AG08395 (cell line): ENCODE measurements at regions not wholly inside any gene's neighbourhood (a gene's known extent, or its start where the extent isn't known, plus 50 kb on each side); places are given as distances from the start of the nearest gene placed in this dataset.

Experiments
- DNase-seq: peaks from one replicate; pipeline ENCODE4 v3.0.0; 2012; ENCODE audit warnings: mixed read lengths, low spot score

DNA sequence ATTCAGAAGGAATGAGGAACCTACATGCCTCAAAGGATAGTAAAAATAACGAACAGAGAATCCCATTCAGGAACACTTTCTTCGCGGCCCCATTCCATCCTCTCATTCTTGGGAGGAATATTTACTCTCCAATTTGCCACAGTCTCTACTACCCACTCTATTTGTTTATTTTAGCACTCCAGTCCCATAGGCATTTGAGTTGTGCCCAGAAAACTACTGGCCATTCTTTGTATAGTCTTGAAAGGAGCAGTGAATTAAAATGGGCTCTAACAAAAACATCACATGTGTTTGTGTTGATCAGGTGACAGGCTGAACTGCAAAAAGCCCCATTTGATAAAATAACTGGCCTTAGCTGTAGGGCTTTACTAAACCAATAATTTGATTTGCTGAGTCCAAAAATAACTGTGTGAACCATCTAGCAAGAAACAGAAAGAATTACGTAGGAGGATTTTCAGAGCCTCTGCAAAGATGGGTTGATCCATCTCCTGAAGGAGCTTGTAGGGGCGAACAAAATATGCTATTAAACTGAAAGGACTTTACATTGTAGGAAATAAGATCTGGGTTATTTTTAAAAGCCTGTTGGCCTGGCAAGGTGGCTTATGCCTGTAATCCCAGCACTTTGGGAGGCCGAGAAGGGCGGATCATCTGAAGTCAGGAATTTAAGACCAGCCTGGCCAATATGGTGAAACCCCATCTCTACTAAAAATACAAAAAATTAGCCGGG lies 142.3 kb upstream of the CPNE8 start:
- DNase-seq, result no peak

DNA sequence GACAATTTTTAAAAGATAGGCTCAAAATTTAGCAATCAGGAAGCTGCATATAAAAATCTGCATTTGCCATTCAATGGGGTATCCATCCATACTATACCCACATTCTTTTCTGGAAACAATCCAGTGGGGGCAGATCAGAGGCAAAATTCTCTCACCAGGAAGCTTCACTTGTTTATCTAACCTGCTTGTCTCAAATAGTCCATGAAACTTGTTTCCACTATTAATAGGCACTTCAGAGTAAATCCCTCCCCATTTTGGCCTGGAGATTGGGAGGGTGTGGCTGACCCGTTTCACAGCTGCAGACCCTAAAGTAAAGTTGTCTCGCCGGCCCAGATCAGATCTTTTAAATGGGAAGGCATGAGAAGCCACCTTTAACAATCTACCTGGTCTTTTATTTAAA lies 139.4 kb upstream of the CPNE8 start:
- no peak for DNase-seq

DNA sequence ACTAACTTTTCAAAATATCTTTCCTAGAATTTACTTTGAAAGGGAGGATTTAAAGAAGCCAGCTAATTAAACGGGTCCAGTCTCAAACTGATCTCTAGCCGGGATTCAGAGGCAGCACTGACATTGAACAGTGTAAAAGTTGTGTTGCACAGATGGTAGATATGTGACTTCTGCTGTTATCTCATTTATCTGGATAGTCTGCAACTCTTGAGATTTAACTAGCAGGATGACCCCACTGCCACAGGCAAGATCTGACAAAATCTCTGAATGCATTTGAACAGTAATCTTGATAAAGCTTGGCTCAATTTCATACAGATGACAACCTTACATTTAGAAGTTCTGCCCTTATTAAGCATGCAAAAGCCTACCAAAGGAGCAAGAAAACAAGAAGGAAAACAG lies 138.0 kb upstream of the CPNE8 start:
- DNase-seq, result no peak

DNA sequence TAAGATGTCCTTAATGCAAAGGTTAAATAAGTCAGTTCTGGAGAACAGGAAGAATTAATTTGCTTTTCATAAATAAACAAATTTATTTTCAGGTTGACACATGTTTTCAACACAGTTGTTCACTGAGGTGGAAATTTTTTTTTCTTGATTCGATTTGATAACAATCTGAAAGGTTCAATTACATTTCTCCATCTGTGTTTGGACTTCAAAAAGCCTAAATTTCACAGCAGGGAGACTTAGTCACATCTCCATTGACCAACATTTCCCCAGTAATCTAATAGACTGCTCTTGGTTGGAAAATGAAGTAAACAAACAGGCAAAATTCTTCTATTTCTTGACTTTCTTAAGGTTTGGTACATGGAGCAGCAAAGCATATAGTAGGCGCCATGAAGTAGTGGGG lies 134.9 kb upstream of the CPNE8 start:
- DNase-seq, result no peak

DNA sequence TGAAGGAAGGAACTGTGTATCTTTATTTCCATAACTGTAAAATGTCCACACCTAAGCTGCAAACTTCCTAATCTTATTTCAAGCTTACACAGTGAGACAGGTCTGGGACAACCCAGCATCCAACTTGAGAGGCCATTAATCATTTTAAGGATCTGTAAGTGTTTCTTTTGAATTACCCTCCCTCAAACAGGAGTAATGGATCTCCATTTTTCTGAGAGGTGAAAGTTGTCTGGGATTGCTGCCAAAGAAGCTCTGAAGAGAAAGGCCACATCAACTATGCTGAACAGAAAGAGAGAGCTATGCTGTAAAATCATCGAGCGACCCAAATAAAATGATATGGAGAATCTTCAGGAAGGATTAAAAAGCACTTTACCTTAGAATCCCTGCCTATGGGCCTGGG lies 131.7 kb upstream of the CPNE8 start:
- DNase-seq, result no peak

DNA sequence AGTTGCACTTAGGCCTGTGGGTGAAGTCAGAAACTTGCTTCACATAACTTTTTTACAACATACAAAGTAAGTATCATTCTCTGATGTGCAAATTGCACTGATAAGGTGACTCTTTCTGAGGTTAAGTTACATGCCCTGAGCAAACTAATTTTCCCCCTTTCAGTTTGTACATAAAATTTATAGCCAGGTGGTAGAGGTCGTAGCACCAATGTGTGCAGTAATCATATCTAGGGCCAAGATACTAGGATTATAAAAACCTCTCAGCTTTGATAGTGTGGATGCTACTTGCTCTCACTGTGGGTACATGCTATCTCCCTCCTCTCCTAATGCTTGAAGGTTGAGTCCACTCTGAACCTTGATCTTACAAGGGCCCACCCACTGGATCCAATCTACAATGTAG lies 130.7 kb upstream of the CPNE8 start:
- DNase-seq, result no peak

DNA sequence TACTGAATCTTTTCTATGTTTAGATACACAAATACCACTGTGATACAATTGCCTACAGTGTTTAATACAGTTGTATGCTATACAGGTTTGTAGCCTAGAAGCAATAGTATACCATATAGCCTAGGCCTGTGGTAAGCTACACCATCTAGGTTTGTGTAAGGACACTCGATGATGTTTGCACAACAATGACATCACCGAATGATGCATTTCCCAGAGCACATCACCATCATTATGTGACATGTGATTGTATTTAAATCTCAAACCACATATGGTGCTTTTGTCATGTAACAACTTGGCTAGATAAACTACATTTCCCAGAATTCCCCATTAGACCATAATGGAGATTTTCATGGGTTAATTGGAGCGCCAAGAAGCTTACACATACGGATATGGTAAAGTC lies 128.4 kb upstream of the CPNE8 start:
- no peak for DNase-seq

DNA sequence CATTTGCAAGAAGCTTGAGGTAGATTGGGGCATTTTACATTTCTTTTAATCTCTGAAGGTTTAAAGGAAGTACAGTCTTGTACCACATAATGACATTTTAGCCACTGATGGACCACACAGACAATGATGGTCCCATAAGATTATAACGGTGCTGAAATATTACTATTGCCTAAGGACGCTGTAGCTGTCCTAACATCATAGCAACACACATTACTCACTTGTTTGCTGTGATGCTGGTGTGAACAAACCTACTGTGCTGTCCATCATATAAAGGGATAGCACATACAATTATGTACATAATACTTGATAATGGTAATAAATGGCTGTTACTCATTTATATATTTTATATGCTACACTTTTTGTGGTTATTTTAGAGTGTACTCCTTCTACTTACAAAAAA lies 127.1 kb upstream of the CPNE8 start:
- no peak for DNase-seq

DNA sequence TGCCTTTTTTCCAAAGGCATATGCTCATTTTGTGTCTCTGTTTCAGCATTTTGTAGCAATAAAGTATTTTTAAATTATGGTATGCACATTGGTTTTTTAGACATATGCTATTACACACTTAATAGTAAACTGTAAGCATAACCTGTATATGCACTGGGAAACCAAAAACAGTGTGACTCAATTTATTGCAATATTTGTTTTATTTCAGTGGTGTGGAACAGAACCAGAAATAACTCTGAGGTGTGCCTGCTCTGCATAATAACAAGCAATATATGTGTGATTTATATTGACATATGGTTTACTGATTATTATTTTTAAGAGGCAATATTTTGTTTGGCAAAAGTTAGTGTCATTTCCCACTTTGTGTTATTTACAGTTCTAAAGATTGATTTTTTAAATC lies 126.6 kb upstream of the CPNE8 start:
- no peak for DNase-seq

DNA sequence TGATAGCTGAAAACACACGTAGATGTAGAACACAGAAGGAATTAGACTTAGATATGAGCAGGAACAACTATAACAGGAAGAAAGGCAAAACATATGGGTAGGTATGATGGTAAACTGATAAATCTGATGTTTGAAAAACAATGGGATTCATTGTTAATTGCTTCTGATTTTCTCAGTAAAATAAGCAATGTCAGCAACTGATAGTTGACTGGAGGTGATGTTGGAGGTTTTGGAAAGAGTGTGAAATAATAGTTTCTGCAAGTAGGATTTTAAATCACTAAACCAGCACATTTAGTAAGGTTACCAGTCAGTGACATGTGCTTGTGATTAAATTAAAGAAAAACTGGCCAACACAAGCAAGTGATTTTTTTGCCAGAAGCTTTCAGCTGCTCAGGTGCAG lies 123.0 kb upstream of the CPNE8 start:
- no peak for DNase-seq

DNA sequence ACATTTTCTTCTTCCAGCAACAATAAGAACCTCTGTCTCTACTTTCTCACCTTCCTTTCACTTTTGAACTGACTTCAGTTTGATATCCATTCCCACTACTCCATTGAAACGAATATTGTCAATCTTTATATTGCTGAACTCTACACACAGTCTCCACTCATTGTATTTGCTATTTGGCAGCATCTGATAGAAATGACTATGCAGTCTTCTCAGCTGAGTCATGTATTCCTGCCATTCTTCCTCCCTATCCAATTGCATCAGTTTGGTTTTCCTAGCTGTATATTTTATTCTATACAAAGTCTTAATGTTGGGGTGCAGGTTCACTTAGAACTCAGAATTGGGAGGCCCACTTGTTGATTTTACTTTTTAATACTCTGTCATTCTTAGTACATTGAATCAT lies 107.5 kb upstream of the CPNE8 start:
- no peak for DNase-seq

DNA sequence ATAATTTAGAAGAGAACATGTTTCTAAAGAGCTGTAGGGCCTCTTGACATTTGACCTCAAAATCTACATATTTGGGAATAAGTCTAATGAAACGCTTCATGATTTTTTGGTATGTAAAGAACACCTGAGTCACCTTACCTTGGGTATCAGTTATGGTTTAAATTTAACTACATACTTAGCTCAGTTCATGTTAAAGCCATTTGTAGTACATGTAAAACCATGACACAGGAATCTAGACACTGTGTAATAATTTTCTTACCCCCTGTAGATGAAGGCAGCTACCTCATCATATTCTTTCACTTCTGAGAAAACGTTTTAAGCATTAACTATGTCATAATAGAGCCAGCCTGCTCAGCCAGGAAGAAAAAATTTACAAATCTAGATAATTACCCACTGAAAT lies 105.8 kb upstream of the CPNE8 start:
- no peak for DNase-seq

DNA sequence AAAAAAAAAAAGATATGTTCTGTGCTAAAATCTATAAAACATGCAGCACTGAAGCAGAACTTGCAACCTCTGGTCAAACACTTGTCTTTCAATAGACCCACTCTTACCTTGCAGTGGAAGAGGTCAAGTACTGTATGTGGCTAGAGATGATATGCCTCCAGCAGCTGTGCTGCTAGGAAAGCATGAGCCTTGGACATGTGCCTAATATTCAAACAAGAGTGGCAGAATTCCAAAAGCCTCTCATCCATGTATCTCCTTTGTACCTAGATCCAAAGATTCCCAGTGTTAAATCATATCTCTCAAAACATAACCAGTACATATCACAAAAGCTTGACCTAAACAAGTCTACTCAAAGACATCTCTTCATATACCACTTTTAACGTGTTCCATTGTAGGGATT lies 105.0 kb upstream of the CPNE8 start:
- no peak for DNase-seq

DNA sequence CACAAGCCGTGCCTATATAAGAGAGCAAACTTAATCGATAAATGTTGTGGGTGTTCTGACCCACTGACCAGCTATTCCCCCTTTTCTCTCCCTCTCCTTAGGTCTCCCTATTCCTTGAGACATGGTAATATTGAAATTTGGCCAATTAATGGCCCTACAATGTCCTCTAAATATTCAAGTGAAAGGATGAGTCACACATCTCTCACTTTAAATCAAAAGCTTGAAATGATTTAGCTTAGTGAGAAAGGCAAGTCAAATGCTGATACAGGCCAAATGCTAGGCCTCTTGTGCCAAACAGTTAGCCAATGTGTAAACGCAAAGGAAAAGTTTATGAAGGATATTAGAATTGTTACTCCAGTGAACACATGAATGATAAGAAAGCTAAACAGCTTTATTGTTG lies 102.2 kb upstream of the CPNE8 start:
- no peak for DNase-seq

DNA sequence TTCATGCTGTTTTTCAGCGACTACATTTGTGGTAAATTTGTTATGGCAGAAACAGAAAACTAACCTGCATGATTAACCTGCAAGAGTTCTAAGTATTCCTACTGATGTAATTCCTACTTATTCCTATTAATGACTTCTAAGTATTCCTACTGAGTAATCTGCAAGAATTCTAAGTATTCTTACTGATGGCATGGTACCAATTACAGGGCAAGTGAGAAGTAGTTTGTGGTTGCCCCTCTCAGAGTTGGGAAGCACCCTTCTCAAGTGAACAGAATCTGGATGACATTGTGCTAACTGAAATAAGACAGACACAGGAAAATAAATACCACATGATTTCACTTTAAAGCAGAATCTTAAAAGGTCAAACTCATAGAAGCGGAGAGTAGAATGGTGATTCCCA lies 100.9 kb upstream of the CPNE8 start:
- DNase-seq, result no peak

DNA sequence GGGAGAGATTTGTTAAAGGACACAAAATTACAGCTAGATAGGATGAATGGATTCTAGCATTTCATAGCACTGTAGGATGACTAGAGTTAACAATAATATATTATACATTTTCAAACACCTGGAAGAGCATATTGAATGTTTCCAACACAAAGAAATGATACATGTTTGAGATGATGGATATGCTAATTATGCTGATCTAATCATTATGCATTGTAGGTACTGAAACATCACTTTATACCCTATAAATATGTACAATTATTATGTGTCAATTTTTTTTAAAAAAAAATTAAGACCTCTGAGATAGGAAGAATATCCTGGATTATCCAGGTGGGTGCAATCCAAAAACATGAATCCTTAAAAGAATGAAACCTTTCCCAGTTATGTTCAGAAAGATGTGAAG lies 100.3 kb upstream of the CPNE8 start:
- DNase-seq, result no peak

DNA sequence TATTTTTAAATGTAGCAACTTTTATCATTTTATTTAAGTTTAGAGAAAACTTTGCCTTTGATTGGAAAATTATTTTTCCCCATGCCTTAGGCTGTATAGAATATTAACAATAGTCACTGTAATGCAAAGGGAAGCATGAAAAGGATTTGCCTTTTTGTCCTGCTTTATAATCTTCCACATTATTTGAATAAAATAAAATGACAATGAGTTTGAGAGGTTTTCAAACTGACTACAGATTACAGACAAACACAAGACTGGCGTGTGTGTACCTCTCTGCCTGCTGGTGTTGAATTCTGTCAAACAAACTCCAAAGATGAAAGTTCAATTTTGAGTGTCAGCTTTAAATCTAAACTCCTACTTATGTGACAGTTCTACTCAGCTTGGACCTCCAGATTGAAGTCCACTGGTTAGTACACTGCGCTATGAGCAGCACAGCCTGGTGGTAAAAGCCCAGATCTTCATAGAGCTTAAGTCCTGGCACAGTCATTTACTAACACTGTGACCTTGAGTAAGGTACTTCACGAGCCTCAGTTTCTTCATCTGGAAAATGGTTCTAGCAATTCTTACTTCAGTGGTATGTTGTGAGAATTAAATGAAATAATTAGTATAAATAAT lies 98.3 kb upstream of the CPNE8 start:
- DNase-seq, result no peak

DNA sequence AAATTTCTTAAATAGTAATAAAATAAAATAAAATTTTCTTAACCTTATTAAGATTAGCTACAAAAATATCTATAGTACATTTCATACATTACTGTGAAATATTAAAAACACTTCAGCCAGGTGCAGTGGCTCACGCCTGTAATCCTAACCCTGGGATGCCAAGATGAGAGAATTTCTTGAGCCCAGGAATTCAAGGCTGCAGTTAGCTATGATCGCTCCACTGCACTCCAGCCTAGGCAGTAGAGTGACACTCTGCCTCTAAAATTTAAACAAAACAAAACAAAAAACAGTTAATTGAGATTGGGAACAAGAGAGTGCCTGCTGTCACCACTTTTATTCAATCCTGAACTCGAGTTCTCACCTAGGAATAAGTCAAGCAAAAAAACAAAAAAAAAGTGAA lies 95.0 kb upstream of the CPNE8 start:
- DNase-seq, result no peak

DNA sequence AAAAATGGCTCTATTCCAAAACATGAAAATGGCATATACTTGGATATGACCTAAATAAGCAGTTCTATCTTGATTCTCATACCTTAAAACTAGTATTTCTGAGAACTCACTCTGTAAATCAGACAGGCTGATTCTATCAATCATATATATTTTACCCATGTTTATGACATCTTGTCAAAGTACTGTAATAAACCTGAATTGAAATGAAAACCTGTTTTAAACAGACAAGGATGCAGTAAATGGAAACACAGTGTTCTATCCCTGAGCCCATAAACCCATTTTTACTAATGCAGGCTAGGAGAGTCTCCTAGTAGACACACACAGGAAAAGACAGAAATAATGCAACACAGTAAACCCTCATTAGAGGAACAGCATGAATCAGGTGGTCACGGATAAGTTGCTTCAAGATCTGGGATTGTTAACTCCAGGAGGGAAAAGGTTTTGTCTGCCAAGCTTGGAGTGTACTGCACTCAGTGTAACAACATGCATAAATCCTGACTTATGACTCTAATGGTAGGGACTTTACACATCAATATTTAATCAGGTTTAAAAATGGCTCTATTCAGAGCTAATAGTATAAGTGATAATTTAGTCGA lies 93.6 kb upstream of the CPNE8 start:
- DNase-seq, result no peak

DNA sequence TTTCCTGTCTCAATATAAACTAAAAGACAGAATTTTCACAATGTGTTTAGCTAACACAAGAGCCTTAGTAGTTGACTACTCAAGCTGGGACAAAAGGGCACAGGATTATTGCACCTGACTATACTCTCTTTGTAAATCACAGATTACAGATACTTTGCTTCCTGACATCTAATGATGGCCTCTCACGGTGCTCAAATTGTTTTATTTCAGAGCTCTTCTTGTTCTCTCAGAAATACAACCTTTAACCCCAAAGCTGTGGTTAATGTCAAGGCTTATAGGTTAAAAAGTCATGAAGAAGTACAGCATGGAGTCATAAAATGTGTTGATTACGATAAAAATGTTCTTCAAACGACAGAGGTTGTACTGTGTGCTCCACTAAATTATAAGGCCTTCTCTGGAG lies 89.9 kb upstream of the CPNE8 start:
- DNase-seq, result no peak

DNA sequence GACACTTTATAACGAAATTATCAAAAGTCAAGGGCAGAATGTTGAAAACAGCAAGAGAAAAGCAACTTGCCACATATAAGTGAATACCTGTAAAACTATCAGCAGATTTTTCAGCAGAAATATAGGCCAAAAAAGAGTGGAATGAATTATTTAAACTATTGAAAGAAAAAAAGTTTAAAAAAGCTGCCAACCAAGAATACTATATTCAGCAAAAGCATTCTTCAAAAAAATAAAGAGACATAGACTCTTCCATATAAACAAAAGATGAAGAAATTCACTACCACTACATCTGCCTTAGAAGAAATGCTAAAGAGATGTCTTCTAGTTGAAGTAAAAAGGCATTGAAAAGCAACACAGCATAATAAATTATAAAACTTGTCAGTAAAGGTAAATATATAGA lies 80.6 kb upstream of the CPNE8 start:
- no peak for DNase-seq

DNA sequence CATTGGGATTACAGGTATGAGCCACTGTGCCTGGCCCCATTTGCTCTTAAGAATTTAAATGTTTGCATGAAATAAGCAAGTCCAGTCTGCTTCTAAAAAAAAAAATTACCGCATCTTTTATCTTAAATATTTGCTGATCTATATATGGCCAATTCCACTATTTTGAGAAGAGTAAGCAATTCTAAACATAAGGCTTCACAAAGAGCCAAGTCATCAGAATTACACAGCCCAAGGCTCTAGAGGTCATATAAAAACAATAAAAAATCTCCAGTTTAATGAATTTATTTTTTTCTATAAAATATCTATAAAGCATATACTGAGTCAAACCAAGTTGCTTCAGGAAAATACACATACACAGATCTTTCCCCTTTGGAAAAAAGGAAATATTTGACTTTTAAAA lies 79.0 kb upstream of the CPNE8 start:
- DNase-seq, result no peak

DNA sequence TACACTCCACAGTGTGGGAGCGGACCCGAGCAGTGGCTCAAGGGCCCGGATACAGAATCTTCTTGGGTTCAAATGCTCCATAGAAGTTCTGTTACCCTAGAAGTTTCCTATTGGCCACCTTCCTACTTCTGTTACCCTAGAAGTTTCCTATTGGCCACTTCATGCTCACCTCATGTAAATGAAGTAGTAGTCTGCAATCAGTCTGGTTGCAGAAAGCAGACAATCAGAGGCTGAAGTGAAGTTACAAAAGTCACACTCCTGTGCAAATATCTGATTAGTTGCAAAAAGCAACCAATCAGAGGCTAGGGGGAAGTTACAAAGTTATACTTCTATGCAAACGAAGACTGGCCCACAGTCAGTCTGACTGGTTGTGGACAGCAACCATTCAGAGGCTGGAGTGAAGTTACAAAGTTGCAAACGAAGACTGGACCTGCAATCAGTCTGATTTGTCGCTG lies 77.8 kb upstream of the CPNE8 start:
- no peak for DNase-seq

DNA sequence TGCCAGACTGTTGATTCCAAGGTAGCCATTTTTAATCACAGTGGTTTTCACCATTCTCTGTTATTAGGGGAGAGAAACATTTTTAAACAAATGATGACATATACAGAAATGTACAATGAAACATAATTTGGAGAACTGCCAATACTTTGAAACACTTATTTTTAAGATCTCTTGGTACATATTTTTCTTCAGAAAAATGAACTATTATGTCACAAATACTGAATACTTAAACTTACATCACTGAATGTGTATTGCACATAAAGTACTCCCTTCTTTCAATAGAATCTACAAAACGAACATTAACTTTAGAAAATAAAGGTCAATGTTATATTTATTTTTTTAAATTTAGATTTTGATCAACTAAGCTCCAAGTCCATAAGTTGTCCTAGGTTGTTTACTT lies 71.7 kb upstream of the CPNE8 start:
- DNase-seq, result no peak
